NCI-H2107 treated with DMSO at 0.1 percent for 48 hours (cell line): ENCODE measurements at regions not wholly inside any gene's neighbourhood (a gene's known extent, or its start where the extent isn't known, plus 50 kb on each side); places are given as distances from the start of the nearest gene placed in this dataset.
"Not testable (repeated sequence)": the region's sequence is repeated elsewhere in the genome, so short reads cannot be mapped to it uniquely, and the experiment has no call there.

Experiments used
- DNase-seq: peaks from one replicate; lab custom pipeline; 2025; ENCODE audit not compliant: unreplicated experiment; lab: John Stamatoyannopoulos, UW

DNA sequence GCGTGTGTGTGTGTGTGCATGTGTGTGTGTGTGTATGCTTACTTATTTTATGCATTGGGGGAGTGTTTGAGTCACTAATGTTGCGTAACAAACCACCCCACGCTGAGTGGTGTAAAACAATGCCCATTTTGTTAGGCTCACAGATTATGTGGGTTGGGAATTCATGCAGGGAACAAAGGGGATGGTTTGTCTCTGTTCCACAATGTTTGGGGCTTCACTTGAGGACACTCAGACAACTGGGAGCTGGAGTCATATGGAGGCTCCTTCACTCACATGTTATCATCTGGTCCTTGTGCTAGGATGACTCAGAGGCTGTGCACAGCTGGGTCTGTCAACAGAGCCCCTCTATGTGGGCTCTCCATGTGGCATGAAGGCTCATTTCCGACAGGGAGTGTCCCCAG lies 51.3 kb upstream of the LARGE1 start:
- no peak for DNase-seq

DNA sequence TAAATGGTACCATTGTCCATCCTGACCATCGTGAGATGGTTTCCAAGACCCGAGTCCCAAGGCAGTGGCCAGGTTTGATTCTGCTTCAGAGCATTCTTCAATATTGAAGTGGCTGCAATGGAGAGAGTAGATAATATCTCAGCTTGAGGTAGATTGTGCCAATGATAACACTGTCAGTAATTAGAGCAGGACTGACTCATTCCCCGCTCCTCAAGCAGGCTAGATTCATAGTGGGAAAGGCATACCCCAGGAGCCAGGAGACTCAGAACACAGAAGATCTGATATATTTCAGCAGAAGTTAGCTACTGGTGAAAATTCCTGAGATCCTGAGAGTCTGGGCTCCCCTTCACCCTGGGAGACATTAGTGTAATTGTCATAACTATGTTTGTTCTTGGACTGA lies 55.6 kb upstream of the LARGE1 start:
- DNase-seq = no peak

DNA sequence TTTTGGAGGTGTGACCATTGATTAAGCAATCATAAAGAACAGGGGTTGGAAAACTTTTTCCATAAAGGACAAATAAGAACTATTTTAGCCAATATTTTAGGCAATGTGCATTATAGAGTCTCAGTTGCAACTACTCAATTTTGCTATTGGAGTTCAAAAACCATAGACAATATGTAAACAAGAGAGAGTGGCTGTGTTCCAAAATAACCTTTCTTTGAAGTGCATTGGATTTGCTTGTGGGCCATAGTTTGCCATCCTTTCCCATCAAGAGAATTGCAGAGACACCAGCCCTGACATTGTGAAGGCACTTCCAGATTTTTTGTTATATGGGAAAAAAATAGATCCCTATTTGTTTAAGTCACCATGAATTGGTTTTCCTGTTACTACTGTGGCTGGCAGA lies 63.3 kb upstream of the LARGE1 start:
- DNase-seq = no peak

- DNase-seq = no peak
These were observed 63.9 kb upstream of the LARGE1 start for GRCh38 chr22:33984211-33984610.

GRCh38 chr22:33984656-33985285 lies 64.5 kb upstream of the LARGE1 start:
- no peak for DNase-seq

DNA sequence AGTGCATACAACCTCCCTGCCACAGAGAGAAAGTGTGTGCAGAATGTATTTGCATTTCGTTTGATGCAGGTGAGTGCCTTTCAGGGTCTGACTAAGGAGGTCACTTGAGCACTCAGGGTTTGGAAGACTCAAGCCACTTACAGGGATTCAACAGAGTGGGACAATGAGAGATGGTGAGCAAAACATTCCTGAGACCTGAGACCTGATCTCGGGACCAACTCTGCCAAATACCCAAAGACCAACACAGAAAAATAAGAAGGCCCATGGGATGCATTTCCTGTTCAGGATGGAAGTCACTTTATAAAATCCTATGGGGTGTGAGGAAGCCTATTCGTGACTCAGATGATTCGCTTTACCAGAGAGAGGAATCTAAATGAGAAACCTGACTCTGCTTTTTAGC lies 65.2 kb upstream of the LARGE1 start:
- no peak for DNase-seq

DNA sequence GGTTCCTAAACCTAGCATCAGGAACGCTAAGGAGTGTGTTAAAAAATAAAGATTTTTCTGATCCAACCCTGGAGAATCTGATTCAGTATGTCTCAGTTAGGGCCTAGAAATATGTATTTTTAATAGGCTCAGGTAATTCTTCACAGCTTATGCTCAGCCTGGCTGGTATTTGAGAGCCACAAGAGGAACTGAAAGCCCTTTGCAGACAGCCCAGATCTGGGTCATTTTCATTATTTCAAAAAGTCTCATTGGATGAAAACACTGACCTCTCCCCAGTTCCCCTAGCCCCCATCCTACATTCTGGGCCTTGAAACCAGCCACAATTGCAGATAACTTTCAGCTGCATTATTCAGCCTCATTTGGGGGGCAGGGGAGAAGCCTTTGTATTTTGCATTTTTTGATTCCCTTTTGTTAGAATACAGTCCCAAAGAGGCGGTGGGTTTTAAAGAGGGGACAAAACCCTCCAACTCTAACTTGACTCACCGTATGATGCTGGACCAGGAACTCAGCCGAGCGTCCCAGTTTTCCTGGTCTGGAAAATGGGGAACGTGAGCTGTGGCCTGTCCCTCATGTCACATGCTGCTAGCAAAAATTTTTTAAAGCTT lies 66.0 kb upstream of the LARGE1 start:
- no peak for DNase-seq

GRCh38 chr22:33986954-33987353 lies 66.7 kb upstream of the LARGE1 start:
- DNase-seq = no peak

DNA sequence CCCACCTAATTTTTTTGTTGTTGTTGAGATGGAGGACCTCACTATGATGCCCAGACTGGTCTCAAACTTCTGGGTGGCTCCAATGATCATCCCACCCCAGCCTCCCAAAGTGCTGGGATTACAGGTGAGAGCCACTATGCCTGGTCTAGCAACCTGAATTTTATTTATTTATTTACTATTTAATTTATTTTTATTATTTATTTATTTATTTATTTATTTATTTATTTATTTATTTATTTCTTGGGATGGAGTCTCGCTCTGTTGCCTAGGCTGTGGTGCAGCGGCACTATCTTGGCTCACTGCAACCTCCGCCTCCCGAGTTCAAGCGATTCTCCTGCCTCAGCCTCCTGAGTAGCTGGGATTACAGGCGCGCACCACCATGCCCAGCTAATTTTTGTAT lies 69.0 kb upstream of the LARGE1 start:
- DNase-seq = not testable (repeated sequence)

DNA sequence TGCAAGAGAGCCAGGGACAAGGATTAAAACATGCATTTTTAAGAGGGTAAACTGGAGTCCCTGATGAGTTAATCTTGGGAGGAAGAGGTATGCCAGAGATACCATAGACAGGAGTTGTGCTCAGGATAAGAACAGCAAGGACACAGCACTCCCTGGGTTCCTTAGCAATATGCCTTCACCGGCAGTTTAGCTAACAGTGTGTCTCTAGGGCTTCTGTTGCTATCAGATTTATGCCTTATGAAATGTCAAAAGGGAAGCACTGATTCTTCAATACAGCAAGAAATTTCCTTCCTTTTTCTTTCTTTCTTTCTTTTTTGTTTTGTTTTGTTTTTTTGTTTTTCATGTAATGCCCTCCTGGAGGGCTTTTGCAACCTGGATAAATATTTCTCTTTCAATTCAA lies 71.3 kb upstream of the LARGE1 start:
- no peak for DNase-seq

- no peak for DNase-seq
These were observed 76.5 kb upstream of the LARGE1 start for GRCh38 chr22:33996824-33997223.

DNA sequence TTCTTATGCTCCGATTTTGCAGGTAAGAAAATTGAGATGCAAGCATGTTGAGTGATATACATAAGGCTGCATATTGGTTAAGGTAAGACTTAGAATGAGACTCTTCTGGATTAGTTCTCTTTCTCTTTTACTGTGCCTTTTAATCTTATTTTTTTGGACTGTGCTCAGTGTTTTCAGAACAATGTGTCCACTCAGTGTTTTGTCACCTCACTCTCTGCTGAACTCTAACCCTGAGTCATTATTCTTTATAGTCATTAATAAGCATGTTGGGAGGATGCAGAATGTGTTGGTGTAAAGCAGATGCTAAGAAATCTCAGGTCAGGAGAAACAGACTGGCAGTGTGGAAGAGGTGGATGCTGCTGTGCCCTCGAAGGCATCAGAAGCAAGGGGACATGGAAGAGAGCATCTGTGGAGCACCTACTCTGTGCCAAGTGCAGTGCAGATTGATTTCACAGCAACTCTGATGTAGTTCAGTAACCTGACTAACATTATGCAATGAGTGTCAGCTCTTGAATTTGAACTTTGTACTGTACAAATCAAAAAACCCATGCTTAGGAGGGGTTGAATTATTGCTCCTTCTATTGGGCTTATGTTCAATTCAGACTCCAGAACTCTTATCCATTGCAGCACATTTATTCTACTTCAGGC lies 80.7 kb upstream of the LARGE1 start:
- no peak for DNase-seq

- no peak for DNase-seq
These were observed 81.6 kb upstream of the LARGE1 start for GRCh38 chr22:34001701-34002466.

GRCh38 chr22:34004058-34004457 lies 83.8 kb upstream of the LARGE1 start:
- DNase-seq = no peak

- no peak for DNase-seq
These were observed 90.0 kb upstream of the LARGE1 start for GRCh38 chr22:34010259-34010658.

GRCh38 chr22:34015642-34016041 lies 95.4 kb upstream of the LARGE1 start:
- DNase-seq = no peak

- no peak for DNase-seq
These were observed 96.9 kb upstream of the LARGE1 start for GRCh38 chr22:34017205-34017604.

- no peak for DNase-seq
These were observed 99.0 kb upstream of the LARGE1 start for GRCh38 chr22:34019190-34019845.

GRCh38 chr22:34035209-34035608 lies 114.9 kb upstream of the LARGE1 start:
- no peak for DNase-seq

DNA sequence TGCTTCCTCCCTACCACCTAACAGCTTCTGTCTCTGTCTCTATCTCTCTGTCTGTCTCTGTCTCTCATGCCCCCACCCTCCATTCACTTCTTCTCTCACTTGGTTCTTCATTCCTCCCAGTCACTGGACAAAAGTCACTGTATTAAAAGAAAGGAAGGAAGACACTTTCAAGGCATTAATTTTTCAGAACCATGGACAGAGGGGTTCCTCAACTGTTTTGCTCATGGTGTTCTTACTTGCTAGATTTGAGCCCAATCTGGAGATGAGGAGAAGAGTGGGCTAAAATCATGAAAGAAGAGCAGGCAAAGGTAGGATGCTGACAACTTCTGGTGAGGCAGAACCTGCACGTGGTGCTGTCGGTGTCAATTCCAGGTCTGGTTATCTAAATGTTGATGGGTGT lies 116.7 kb upstream of the LARGE1 start:
- no peak for DNase-seq

- DNase-seq = no peak
These were observed 118.7 kb upstream of the LARGE1 start for GRCh38 chr22:34038801-34039555.
